Breast epithelium (tissue), 4 donors: ENCODE measurements at regions not wholly inside any gene's neighbourhood (a gene's known extent, or its start where the extent isn't known, plus 50 kb on each side); places are given as distances from the start of the nearest gene placed in this dataset.

Experiments
- DNase-seq, 2 donors: peaks; one replicate each; pipeline ENCODE4 v3.0.0-alpha.2; 2019; ENCODE audit warnings: low spot score in 2 of 2
- H3K27ac ChIP-seq, 2 donors: fragments of 200-600 bp; sonication (generic) in 1 of 2; one replicate each; pipeline ENCODE4 v1.5.1; 2016 to 2019; ENCODE audit warnings: mild to moderate bottlenecking in 1 of 2
- H3K27me3 ChIP-seq, 2 donors: fragments of 200-600 bp; sonication (generic) in 1 of 2; one replicate each; pipeline versions ENCODE4 v1.5.1 to v1.6.0; 2017 to 2019; ENCODE audit warnings: control low read depth in 1 of 2, mild to moderate bottlenecking in 1 of 2
- H3K36me3 ChIP-seq: fragments of 200-600 bp; one replicate; pipeline ENCODE4 v1.5.1; 2019
- H3K4me1 ChIP-seq, 2 donors: fragments of 200-600 bp; sonication (generic); one replicate each; pipeline ENCODE4 v1.5.1; 2016 to 2019; ENCODE audit warnings: control low read depth in 1 of 2
- H3K4me3 ChIP-seq, 3 donors: fragments of 200-600 bp; sonication (generic); 1 replicate in 2 of 3; 2 replicates in 1 of 3; pipeline ENCODE4 v1.5.1; 2016 to 2019; ENCODE audit warnings: mild to moderate bottlenecking in 3 of 3, moderate library complexity in 2 of 3
- H3K9me3 ChIP-seq, 2 donors: fragments of 200-600 bp; sonication (generic) in 1 of 2; one replicate each; pipeline ENCODE4 v1.5.1; 2016 to 2019; ENCODE audit warnings: control low read depth in 1 of 2
- POLR2A ChIP-seq: fragments of 450-650 bp; IDR thresholded peaks from one replicate; pipeline ENCODE4 v1.6.1; 2016; ENCODE audit warnings: antibody characterized with exemption, mild to moderate bottlenecking, moderate library complexity
- POLR2AphosphoS5 ChIP-seq, 3 donors: sonication (generic); formaldehyde crosslinking; IDR thresholded peaks; one replicate each; pipeline ENCODE4 v1.6.1; 2017; ENCODE audit warnings: antibody characterized with exemption in 3 of 3
- intact Hi-C: fragments of 100-400 bp; cut with DNase I; formaldehyde crosslinking; loops from one replicate; pipeline ENCODE4 v1.15.1; 2023; ENCODE audit warnings: low total_unique reads
- TF ChIP-seq, protein P1 (sequence below), 3 donors: fragments of 450-650 bp; IDR thresholded peaks; one replicate each; pipeline ENCODE4 v1.5.1; 2016 to 2017; ENCODE audit warnings: antibody characterized with exemption in 3 of 3, mild to moderate bottlenecking in 3 of 3, moderate library complexity in 3 of 3

DNA sequence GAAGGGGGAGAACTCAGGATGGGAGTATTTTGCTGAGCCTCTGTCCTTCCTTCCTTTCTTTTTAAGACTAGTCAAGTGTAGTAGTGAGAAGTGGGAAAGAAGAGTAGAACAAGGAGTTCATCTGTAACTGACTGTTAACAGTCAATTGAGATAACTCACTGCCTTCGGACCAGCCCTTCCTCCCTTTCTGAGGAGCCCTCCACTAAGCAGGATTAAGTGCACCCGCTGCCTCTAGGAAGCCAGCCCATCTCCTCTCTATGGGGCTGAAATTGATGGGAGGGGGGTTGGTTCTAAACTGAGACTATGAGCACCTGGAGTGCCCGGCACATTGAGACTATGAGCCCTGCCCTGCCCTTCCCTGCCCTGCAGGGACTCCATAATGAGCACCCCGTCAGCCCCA is 72.7 kb upstream of the TINAGL1 start:
- Histone ChIP-seq H3K36me3 (no peaks in the 10 kb centered on the region), H3K27ac (no peak overlapping the region), H3K4me1 (no peaks in the 10 kb centered on the region), H3K9me3 (no peaks in the 10 kb centered on the region), H3K27me3 (no peaks in the 10 kb centered on the region), H3K4me3 (no peak overlapping the region)
- DNase-seq, result no peak
- intact Hi-C loops, result no loop called here
- TF ChIP-seq, protein P1, sequence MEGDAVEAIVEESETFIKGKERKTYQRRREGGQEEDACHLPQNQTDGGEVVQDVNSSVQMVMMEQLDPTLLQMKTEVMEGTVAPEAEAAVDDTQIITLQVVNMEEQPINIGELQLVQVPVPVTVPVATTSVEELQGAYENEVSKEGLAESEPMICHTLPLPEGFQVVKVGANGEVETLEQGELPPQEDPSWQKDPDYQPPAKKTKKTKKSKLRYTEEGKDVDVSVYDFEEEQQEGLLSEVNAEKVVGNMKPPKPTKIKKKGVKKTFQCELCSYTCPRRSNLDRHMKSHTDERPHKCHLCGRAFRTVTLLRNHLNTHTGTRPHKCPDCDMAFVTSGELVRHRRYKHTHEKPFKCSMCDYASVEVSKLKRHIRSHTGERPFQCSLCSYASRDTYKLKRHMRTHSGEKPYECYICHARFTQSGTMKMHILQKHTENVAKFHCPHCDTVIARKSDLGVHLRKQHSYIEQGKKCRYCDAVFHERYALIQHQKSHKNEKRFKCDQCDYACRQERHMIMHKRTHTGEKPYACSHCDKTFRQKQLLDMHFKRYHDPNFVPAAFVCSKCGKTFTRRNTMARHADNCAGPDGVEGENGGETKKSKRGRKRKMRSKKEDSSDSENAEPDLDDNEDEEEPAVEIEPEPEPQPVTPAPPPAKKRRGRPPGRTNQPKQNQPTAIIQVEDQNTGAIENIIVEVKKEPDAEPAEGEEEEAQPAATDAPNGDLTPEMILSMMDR (IDR thresholded peaks at IDR 0.05), result no peak
- TF ChIP-seq POLR2A (no peak), POLR2AphosphoS5 (IDR thresholded peaks at IDR 0.05) (no peak)

GRCh38 chr1:31504001-31504400 is 72.3 kb upstream of the TINAGL1 start:
- H3K4me3 ChIP-seq, result no peak overlapping the region

DNA sequence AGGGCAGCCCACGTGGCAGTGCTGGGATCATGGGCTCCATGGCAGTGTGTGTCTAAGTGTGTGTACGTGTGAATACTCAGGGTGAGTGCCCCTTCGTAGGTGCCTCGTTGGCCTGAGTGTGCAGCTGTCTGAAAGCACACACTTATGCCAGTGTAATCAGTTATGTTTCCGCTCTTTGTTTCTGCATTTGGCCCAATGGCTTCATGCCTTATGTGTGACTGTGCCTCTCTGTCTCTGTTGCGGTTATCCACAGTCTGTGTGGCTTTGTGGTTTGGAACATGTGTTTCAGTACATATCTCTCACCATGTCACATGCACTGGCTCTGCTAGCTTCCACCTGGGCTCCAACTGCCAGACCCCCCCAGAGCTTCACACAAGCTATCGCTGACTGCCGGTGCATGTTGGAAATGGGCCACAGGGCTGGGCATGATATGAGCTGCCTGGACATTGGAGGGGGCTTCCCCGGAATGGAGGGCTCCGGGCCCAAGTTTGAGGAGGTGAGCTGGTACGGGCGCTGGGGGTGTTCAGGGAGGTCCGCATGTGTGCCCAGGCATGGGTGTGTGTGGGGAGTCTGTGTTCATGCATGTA is 70.3 kb upstream of the TINAGL1 start:
- intact Hi-C loops, result no loop called here
- Histone ChIP-seq H3K27me3 (no peaks in the 10 kb centered on the region), H3K36me3 (no peaks in the 10 kb centered on the region), H3K4me1 (no peaks in the 10 kb centered on the region), H3K9me3 (no peaks in the 10 kb centered on the region), H3K4me3 (no peak overlapping the region), H3K27ac (no peak overlapping the region)
- no peak for TF ChIP-seq POLR2AphosphoS5 (IDR thresholded peaks at IDR 0.05)
- TF ChIP-seq POLR2A, result no peak
- TF ChIP-seq, protein P1 (IDR thresholded peaks at IDR 0.05), result no peak
- no peak for DNase-seq

More at GRCh38 chr1:31504001-31504400, 72.3 kb upstream of the TINAGL1 start:
- Histone ChIP-seq H3K27ac (no peak overlapping the region), H3K4me1 (no peaks in the 10 kb centered on the region), H3K27me3 (no peaks in the 10 kb centered on the region), H3K9me3 (no peaks in the 10 kb centered on the region), H3K36me3 (no peaks in the 10 kb centered on the region)
- no peak for DNase-seq
- TF ChIP-seq POLR2A (no peak), POLR2AphosphoS5 (IDR thresholded peaks at IDR 0.05) (no peak)
- TF ChIP-seq, protein P1 (IDR thresholded peaks at IDR 0.05), result no peak
- intact Hi-C loops, result no loop called here

GRCh38 chr1:31507221-31507620 is 69.1 kb upstream of the TINAGL1 start:
- intact Hi-C loops, result no loop called here
- no peaks in the 10 kb centered on the region for H3K9me3 ChIP-seq
- TF ChIP-seq, protein P1 (IDR thresholded peaks at IDR 0.05), result no peak
- no peak for TF ChIP-seq POLR2AphosphoS5 (IDR thresholded peaks at IDR 0.05)
- TF ChIP-seq POLR2A, result no peak
- H3K36me3 ChIP-seq, result no peaks in the 10 kb centered on the region
- H3K27me3 ChIP-seq, result no peaks in the 10 kb centered on the region
- no peak overlapping the region for H3K27ac ChIP-seq
- H3K4me1 ChIP-seq, result no peaks in the 10 kb centered on the region
- DNase-seq, result no peak
- H3K4me3 ChIP-seq, result no peak overlapping the region

GRCh38 chr1:31507676-31508530 is 68.4 kb upstream of the TINAGL1 start:
- Histone ChIP-seq H3K27me3 (no peaks in the 10 kb centered on the region), H3K9me3 (no peaks in the 10 kb centered on the region), H3K4me1 (no peaks in the 10 kb centered on the region), H3K27ac (no peak overlapping the region), H3K36me3 (no peaks in the 10 kb centered on the region), H3K4me3 (no peak overlapping the region)
- TF ChIP-seq POLR2A, result no peak
- no peak for TF ChIP-seq POLR2AphosphoS5 (IDR thresholded peaks at IDR 0.05)
- TF ChIP-seq, protein P1 (IDR thresholded peaks at IDR 0.05), result no peak
- no peak for DNase-seq
- intact Hi-C loops, result no loop called here
